Adrenal gland (tissue), 9 donors: ENCODE measurements at regions not wholly inside any gene's neighbourhood (a gene's known extent, or its start where the extent isn't known, plus 50 kb on each side); places are given as distances from the start of the nearest gene placed in this dataset.

Source experiments
- DNase-seq, 7 donors: peaks; one replicate each; pipeline ENCODE4 v3.0.0-alpha.2; 2019 to 2020
- H3K27ac ChIP-seq, 5 donors: fragments of 200-600 bp; sonication (generic) in 4 of 5; 1 replicate in 3 of 5; 2 replicates in 2 of 5; pipeline versions ENCODE4 v1.5.1 to v1.8.0; 2016 to 2020; ENCODE audit warnings: mild to moderate bottlenecking in 1 of 5
- H3K27me3 ChIP-seq: fragments of 200-600 bp; 2 replicates; pipeline ENCODE4 v1.8.0; 2021
- H3K36me3 ChIP-seq, 2 donors: fragments of 200-600 bp; replicated peaks in 1 of 2; 1 replicate in 1 of 2; 2 replicates in 1 of 2; pipeline versions ENCODE4 v1.5.1 to v1.8.0; 2018 to 2022
- H3K4me1 ChIP-seq, 2 donors: fragments of 200-600 bp; replicated peaks in 1 of 2; 1 replicate in 1 of 2; 2 replicates in 1 of 2; pipeline versions ENCODE4 v1.5.1 to v1.8.0; 2018 to 2021
- H3K4me3 ChIP-seq, 4 donors: fragments of 200-600 bp; sonication (generic) in 3 of 4; one replicate each; pipeline ENCODE4 v1.5.1; 2016 to 2018
- H3K9me3 ChIP-seq, 3 donors: fragments of 200-600 bp; sonication (generic) in 1 of 3; replicated peaks in 1 of 3; 1 replicate in 2 of 3; 2 replicates in 1 of 3; pipeline versions ENCODE4 v1.5.1 to v1.8.0; 2016 to 2021
- CTCF ChIP-seq, 6 experiments: fragments of 450-650 bp in 4 of 6; fragments of 200-600 bp in 2 of 6; sonication (generic) in 1 of 6; IDR thresholded peaks; 1 replicate in 5 of 6; 2 replicates in 1 of 6; pipeline versions ENCODE4 v1.5.1 to v1.8.0; 2016 to 2021; ENCODE audit warnings: antibody characterized with exemption in 6 of 6, mild to moderate bottlenecking in 2 of 6, moderate library complexity in 1 of 6
- POLR2A ChIP-seq, 2 donors: fragments of 450-650 bp; IDR thresholded peaks; one replicate each; pipeline ENCODE4 v1.6.1; 2017; ENCODE audit warnings: antibody characterized with exemption in 2 of 2, mild to moderate bottlenecking in 2 of 2, moderate library complexity in 1 of 2
- WGBS, 4 donors: extraction: QIAGEN DNeasy Blood & Tissue Kit in 2 of 4; methylation state at CpG; one replicate each; pipeline versions ENCODE4 v1.1.5 to v1.1.7; 2013 to 2017; 5-methylcytosine and 5-hydroxymethylcytosine counted together
- intact Hi-C, 2 donors: fragments of 100-400 bp; cut with DNase I; formaldehyde crosslinking; loops; one replicate each; pipeline versions ENCODE4 v1.14.1 to v1.15.0; 2022 to 2023
- donor health status: healthy with polysubstance abuse.
- donor health status: Bipolar disorder and iron deficiency.
- donor health status: DM: yes; HTN: yes; CAD: no.
- donor health status: DM: no; HTN: no; CAD: no.
- donor health status: DM: no; HTN: no; CAD: no.

DNA sequence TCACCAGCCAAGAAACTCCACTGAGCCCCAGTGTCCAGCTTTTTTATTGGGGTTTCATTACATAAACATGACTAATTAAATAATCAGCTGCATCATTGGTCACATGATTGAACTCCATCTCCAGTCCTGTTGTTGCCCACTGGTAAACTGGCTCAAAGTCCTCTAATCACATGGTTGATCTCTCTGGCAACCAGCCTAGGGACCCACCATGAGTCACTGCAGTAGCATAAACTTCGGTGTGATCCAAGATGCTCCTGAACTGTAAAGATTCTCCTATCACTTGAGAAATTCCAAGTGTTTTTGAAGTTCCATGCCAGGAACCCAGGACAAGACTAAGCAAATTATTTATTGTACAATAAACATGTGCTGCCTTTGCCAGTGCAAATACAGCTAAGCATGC is 130.4 kb upstream of the AUTS2 start:
- TF ChIP-seq CTCF (IDR thresholded peaks at IDR 0.05) (no peak), POLR2A (IDR thresholded peaks at IDR 0.05) (no peak)
- intact Hi-C loops, result no loop called here
- no peak overlapping the region for H3K4me3 ChIP-seq
- H3K27me3 ChIP-seq, result no peaks in the 10 kb centered on the region
- H3K4me1 ChIP-seq, result no peaks in the 10 kb centered on the region
- no peak overlapping the region for H3K27ac ChIP-seq
- DNase-seq, result peak in 1 of 7 donors; percentile 13
- no peaks in the 10 kb centered on the region for H3K36me3 ChIP-seq
- H3K9me3 ChIP-seq, result no peaks in the 10 kb centered on the region
- 82 to 93% (median 87%) methylated on average over 1 of the region's 1 CpG for WGBS, 4 donors

- H3K9me3 ChIP-seq, result no peaks in the 10 kb centered on the region
These were observed 121.9 kb upstream of the AUTS2 start for GRCh38 chr7:69476416-69476815.

GRCh38 chr7:69482676-69483075 is 115.6 kb upstream of the AUTS2 start:
- intact Hi-C loops, result no loop called here
- no peaks in the 10 kb centered on the region for H3K4me1 ChIP-seq
- no peak overlapping the region for H3K27ac ChIP-seq
- 91 to 98% (median 96%) methylated on average over 15 to 18 of the region's 18 CpGs for WGBS, 4 donors
- TF ChIP-seq POLR2A (IDR thresholded peaks at IDR 0.05) (no peak), CTCF (IDR thresholded peaks at IDR 0.05) (no peak)
- H3K27me3 ChIP-seq, result no peaks in the 10 kb centered on the region
- H3K36me3 ChIP-seq, result no peaks in the 10 kb centered on the region
- no peak for DNase-seq
- H3K4me3 ChIP-seq, result no peak overlapping the region
- H3K9me3 ChIP-seq, result no peaks in the 10 kb centered on the region

More at GRCh38 chr7:69476416-69476815, 121.9 kb upstream of the AUTS2 start:
- no peak overlapping the region for H3K27ac ChIP-seq
- no peaks in the 10 kb centered on the region for H3K36me3 ChIP-seq
- TF ChIP-seq CTCF (IDR thresholded peaks at IDR 0.05) (no peak), POLR2A (IDR thresholded peaks at IDR 0.05) (no peak)
- DNase-seq, result no peak
- intact Hi-C loops, result no loop called here
- H3K27me3 ChIP-seq, result no peaks in the 10 kb centered on the region
- H3K4me1 ChIP-seq, result no peaks in the 10 kb centered on the region
- WGBS, 4 donors, result 72 to 84% (median 78%) methylated on average over 5 of the region's 5 CpGs
- H3K4me3 ChIP-seq, result no peak overlapping the region

DNA sequence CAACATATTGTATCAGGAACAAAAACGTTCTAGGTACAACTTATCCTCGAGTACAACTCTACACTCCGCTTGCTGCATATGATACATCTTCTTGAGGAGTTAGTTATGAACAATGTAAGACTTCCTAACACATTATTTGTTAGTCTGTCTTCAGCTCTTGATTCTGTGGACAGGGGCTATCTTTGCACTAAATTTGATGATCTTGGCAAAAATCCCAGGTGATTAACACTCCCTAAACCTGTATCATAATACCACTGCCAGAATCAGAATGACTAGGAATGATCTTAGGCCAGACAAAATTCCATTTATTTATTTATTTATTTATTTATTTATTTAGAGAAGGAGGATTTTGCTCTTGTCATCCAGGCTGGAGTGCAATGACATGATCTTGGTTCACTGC is 108.7 kb upstream of the AUTS2 start:
- H3K27me3 ChIP-seq, result no peaks in the 10 kb centered on the region
- no peak for DNase-seq
- H3K4me3 ChIP-seq, result no peak overlapping the region
- no peaks in the 10 kb centered on the region for H3K9me3 ChIP-seq
- TF ChIP-seq POLR2A (IDR thresholded peaks at IDR 0.05), result no peak
- TF ChIP-seq CTCF (IDR thresholded peaks at IDR 0.05), result no peak
- 90 to 96% (median 93%) methylated on average over 3 of the region's 3 CpGs for WGBS, 4 donors
- intact Hi-C loops, result no loop called here
- H3K4me1 ChIP-seq, result no peaks in the 10 kb centered on the region
- H3K27ac ChIP-seq, result no peak overlapping the region
- no peaks in the 10 kb centered on the region for H3K36me3 ChIP-seq
